SK-N-SH (cell line): ENCODE measurements at regions not wholly inside any gene's neighbourhood (a gene's known extent, or its start where the extent isn't known, plus 50 kb on each side); places are given as distances from the start of the nearest gene placed in this dataset.

Experiments
- CTCF ChIA-PET: fragments of 300-600, 350-600 bp; formaldehyde crosslinking; extraction: SDS; loops from one replicate; lab custom pipeline; 2021; lab: Yijun Ruan, JAX
- POLR2A ChIA-PET: fragments of 350-600 bp; sonication (Branson Sonifier 250); formaldehyde crosslinking; extraction: SDS; loops from one replicate; lab custom pipeline; 2020; ENCODE audit warnings: antibody characterized with exemption, inconsistent platforms; lab: Yijun Ruan, JAX
- DNase-seq: peaks from one replicate; pipeline ENCODE4 v3.0.0; 2012
- H2AFZ ChIP-seq: fragments of 200-600 bp; sonication (generic); 2 replicates; pipeline ENCODE4 v1.8.1; 2016; ENCODE audit warnings: antibody characterized with exemption, mild to moderate bottlenecking, low read depth
- H3F3A ChIP-seq: fragments of 200-600 bp; sonication (generic); replicated peaks from 2 replicates; pipeline ENCODE3; 2016; ENCODE audit warnings: antibody characterized with exemption, mild to moderate bottlenecking; ENCODE audit not compliant: insufficient read depth
- H3K27ac ChIP-seq, 2 experiments: fragments of 200-500 bp in 1 of 2; fragments of 200-600 bp in 1 of 2; sonication (Bioruptor generic) in 1 of 2; sonication (generic), shearing (Covaris generic) in 1 of 2; 2 replicates each; pipeline versions ENCODE4 v1.5.1 to v1.6.1; 2014 to 2016; ENCODE audit warnings: low read depth in 2 of 2, inconsistent platforms in 1 of 2, low read length in 1 of 2, mild to moderate bottlenecking in 1 of 2, mixed read lengths in 1 of 2
- H3K27me3 ChIP-seq: fragments of 200-600 bp; sonication (generic), shearing (Covaris generic); 2 replicates; pipeline ENCODE4 v1.6.1; 2016; ENCODE audit warnings: mixed run types; ENCODE audit not compliant: insufficient read depth
- H3K36me3 ChIP-seq, 2 experiments: fragments of 200-500 bp in 1 of 2; fragments of 200-600 bp in 1 of 2; sonication (Bioruptor generic) in 1 of 2; sonication (generic) in 1 of 2; replicated peaks in 1 of 2; 2 replicates each; pipeline versions ENCODE3 to v1.5.1; 2014 to 2016; ENCODE audit warnings: low read length in 1 of 2, mild to moderate bottlenecking in 1 of 2; ENCODE audit not compliant: insufficient read depth in 2 of 2, control insufficient read depth in 1 of 2
- H3K4me1 ChIP-seq, 2 experiments: fragments of 200-500 bp in 1 of 2; fragments of 200-600 bp in 1 of 2; sonication (Bioruptor generic) in 1 of 2; sonication (generic), shearing (Covaris generic) in 1 of 2; 2 replicates each; pipeline versions ENCODE4 v1.5.1 to v1.6.1; 2014 to 2016; ENCODE audit warnings: low read depth in 1 of 2, low read length in 1 of 2, mixed run types in 1 of 2; ENCODE audit not compliant: insufficient read depth in 2 of 2, control insufficient read depth in 1 of 2
- H3K4me2 ChIP-seq: fragments of 200-600 bp; sonication (generic), shearing (Covaris generic); 2 replicates; pipeline ENCODE4 v1.6.1; 2017; ENCODE audit warnings: mixed run types
- H3K4me3 ChIP-seq, 2 experiments: fragments of 200-500 bp in 1 of 2; fragments of 200-600 bp in 1 of 2; sonication (Bioruptor generic) in 1 of 2; sonication (generic), shearing (Covaris generic) in 1 of 2; 2 replicates each; pipeline versions ENCODE4 v1.5.1 to v1.8.1; 2014 to 2016; ENCODE audit warnings: low read depth in 2 of 2, inconsistent platforms in 1 of 2, low read length in 1 of 2, mild to moderate bottlenecking in 1 of 2, mixed read lengths in 1 of 2, moderate library complexity in 1 of 2
- H3K79me2 ChIP-seq: fragments of 200-600 bp; sonication (generic); 2 replicates; pipeline ENCODE4 v1.8.1; 2017; ENCODE audit warnings: mild to moderate bottlenecking; ENCODE audit not compliant: insufficient read depth
- H3K9ac ChIP-seq: fragments of 200-600 bp; sonication (generic); 2 replicates; pipeline ENCODE4 v1.6.1; 2017; ENCODE audit warnings: mixed run types
- H3K9me2 ChIP-seq: fragments of 200-600 bp; sonication (generic); 2 replicates; pipeline ENCODE4 v1.6.1; 2017; ENCODE audit warnings: mixed run types
- H3K9me3 ChIP-seq: fragments of 200-600 bp; sonication (generic); 2 replicates; pipeline ENCODE4 v1.6.1; 2017; ENCODE audit warnings: mixed run types, mild to moderate bottlenecking, moderate library complexity
- H4K20me1 ChIP-seq: fragments of 200-600 bp; sonication (generic); 2 replicates; pipeline ENCODE4 v1.6.1; 2017; ENCODE audit warnings: mild to moderate bottlenecking, mixed run types; ENCODE audit not compliant: insufficient read depth
- CHD2 ChIP-seq: fragments of 150-350 bp; IDR thresholded peaks from 2 replicates; pipeline ENCODE4 v1.6.1; 2018; ENCODE audit warnings: low read length; ENCODE audit not compliant: partially characterized antibody
- EZH2phosphoT487 ChIP-seq: fragments of 200-600 bp; sonication (generic); IDR thresholded peaks from 2 replicates; pipeline ENCODE4 v1.6.1; 2017; ENCODE audit warnings: low read depth, mixed run types, mild to moderate bottlenecking, antibody characterized with exemption, moderate library complexity, borderline replicate concordance
- FOXJ3 ChIP-seq: sonication (generic); formaldehyde crosslinking; IDR thresholded peaks from 2 replicates; pipeline ENCODE4 v1.5.1; 2020; ENCODE audit warnings: mild to moderate bottlenecking, missing genetic modification reagents
- FOXM1 ChIP-seq: IDR thresholded peaks from 2 replicates; pipeline ENCODE4 v1.4.0; 2012; ENCODE audit warnings: low read depth, mild to moderate bottlenecking
- GABPA ChIP-seq: IDR thresholded peaks from 2 replicates; pipeline ENCODE4 v1.4.0; 2012; ENCODE audit warnings: low read depth, mild to moderate bottlenecking
- JUND ChIP-seq: IDR thresholded peaks from 2 replicates; pipeline ENCODE4 v1.4.0; 2012
- NFIC ChIP-seq: IDR thresholded peaks from 2 replicates; pipeline ENCODE4 v1.4.0; 2012; ENCODE audit warnings: borderline replicate concordance
- RCOR1 ChIP-seq: fragments of 150-350 bp; IDR thresholded peaks from 2 replicates; pipeline ENCODE4 v1.6.1; 2017; ENCODE audit warnings: antibody characterized with exemption, low read length
- RXRA ChIP-seq: IDR thresholded peaks from 2 replicates; pipeline ENCODE4 v1.4.0; 2012; ENCODE audit warnings: low read depth, mild to moderate bottlenecking, borderline replicate concordance
- SMC3 ChIP-seq: IDR thresholded peaks from 2 replicates; pipeline ENCODE4 v1.6.1; 2012; ENCODE audit warnings: low read depth, low read length, improper control_type of control experiment
- TAF1 ChIP-seq: IDR thresholded peaks from 2 replicates; pipeline ENCODE4 v1.6.1; 2012; ENCODE audit warnings: low read depth, mild to moderate bottlenecking, low read length, moderate library complexity, borderline replicate concordance
- TCF12 ChIP-seq: IDR thresholded peaks from 2 replicates; pipeline ENCODE4 v1.4.0; 2012
- TEAD4 ChIP-seq: IDR thresholded peaks from 2 replicates; pipeline ENCODE4 v1.4.0; 2012; ENCODE audit warnings: mild to moderate bottlenecking, borderline replicate concordance; ENCODE audit not compliant: insufficient read depth
- YY1 ChIP-seq: IDR thresholded peaks from 2 replicates; pipeline ENCODE4 v1.4.0; 2012; ENCODE audit warnings: low read depth, mild to moderate bottlenecking
- WGBS: methylation state at CpG from one replicate; pipeline ENCODE4 v1.1.6; 2017; ENCODE audit warnings: low lambda C conversion rate; 5-methylcytosine and 5-hydroxymethylcytosine counted together
- TF ChIP-seq, protein P1 (sequence below): IDR thresholded peaks from 2 replicates; pipeline ENCODE4 v1.4.0; 2012; ENCODE audit warnings: low read depth, borderline replicate concordance
- TF ChIP-seq, protein P2 (sequence below): IDR thresholded peaks from 2 replicates; pipeline ENCODE4 v1.4.0; 2012; ENCODE audit warnings: low read depth, borderline replicate concordance
- TF ChIP-seq, protein P3 (sequence below): IDR thresholded peaks from 2 replicates; pipeline ENCODE4 v1.4.0; 2012; ENCODE audit warnings: low read depth
- TF ChIP-seq, protein P4 (sequence below): fragments of 150-350 bp; IDR thresholded peaks from 2 replicates; pipeline ENCODE4 v1.6.1; 2016; ENCODE audit warnings: mild to moderate bottlenecking, low read depth, low read length
- TF ChIP-seq, protein P5 (sequence below): IDR thresholded peaks from 2 replicates; pipeline ENCODE4 v1.6.1; 2012; ENCODE audit warnings: mild to moderate bottlenecking, low read depth, low read length, moderate library complexity
- TF ChIP-seq, protein P6 (sequence below): fragments of 200-600 bp; sonication (generic); IDR thresholded peaks from 2 replicates; pipeline ENCODE4 v1.6.1; 2017; ENCODE audit warnings: antibody characterized with exemption, mild to moderate bottlenecking, moderate library complexity

DNA sequence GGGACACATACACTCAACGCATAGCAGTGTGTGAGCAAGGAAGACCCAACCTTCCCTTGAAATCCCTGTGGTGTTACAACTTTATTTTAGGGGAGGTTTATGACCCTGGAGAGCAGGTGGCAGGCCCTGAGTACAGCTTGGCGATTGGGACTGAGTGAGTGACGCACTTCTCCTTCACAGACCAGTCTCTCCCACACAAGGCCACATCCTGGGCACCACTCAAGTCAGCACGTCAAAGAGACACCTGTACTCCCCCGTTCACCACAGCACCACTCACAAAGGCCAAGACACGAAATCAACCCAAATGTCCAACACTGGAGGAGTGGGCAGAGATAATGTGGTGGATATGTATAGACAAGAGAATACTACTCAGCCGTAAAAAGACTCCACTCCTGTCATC lies 57.0 kb upstream of the FRMD1 start:
- no peaks in the 10 kb centered on the region for H3K9me3 ChIP-seq
- ChIA-PET CTCF (interaction anchor here (1.0 kb wide), 2 partner anchors 76 to 220 kb away, joined by 3 read pairs; no protein-coding TSS in a partner anchor), POLR2A (no interaction called here)
- H3K9me2 ChIP-seq = no peaks in the 10 kb centered on the region
- H2AFZ ChIP-seq = no peak overlapping the region
- DNase-seq = no peak
- no peak overlapping the region for H3K9ac ChIP-seq
- H3K79me2 ChIP-seq = no peaks in the 10 kb centered on the region
- H3K4me3 ChIP-seq = no peak overlapping the region
- H3K27ac ChIP-seq = no peak overlapping the region
- 40% methylated on average over 6 of the region's 7 CpGs for WGBS
- H3K4me2 ChIP-seq = no peak overlapping the region
- no peaks in the 10 kb centered on the region for H3K27me3 ChIP-seq
- no peaks in the 10 kb centered on the region for H3F3A ChIP-seq
- no peaks in the 10 kb centered on the region; a peak in 1 of 4 replicates for H3K4me1 ChIP-seq
- H4K20me1 ChIP-seq = no peaks in the 10 kb centered on the region
- no peaks in the 10 kb centered on the region for H3K36me3 ChIP-seq
- TF ChIP-seq CHD2 (no peak), NFIC (no peak), GABPA (no peak), EZH2phosphoT487 (no peak), TAF1 (no peak), RXRA (no peak), YY1 (no peak), FOXJ3 (CRISPR knock-in tag) (no peak), TEAD4 (no peak), FOXM1 (no peak), SMC3 (no peak), JUND (no peak), RCOR1 (no peak), TCF12 (no peak)
- TF ChIP-seq, protein P1, sequence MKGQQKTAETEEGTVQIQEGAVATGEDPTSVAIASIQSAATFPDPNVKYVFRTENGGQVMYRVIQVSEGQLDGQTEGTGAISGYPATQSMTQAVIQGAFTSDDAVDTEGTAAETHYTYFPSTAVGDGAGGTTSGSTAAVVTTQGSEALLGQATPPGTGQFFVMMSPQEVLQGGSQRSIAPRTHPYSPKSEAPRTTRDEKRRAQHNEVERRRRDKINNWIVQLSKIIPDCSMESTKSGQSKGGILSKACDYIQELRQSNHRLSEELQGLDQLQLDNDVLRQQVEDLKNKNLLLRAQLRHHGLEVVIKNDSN = no peak
- TF ChIP-seq, protein P2, sequence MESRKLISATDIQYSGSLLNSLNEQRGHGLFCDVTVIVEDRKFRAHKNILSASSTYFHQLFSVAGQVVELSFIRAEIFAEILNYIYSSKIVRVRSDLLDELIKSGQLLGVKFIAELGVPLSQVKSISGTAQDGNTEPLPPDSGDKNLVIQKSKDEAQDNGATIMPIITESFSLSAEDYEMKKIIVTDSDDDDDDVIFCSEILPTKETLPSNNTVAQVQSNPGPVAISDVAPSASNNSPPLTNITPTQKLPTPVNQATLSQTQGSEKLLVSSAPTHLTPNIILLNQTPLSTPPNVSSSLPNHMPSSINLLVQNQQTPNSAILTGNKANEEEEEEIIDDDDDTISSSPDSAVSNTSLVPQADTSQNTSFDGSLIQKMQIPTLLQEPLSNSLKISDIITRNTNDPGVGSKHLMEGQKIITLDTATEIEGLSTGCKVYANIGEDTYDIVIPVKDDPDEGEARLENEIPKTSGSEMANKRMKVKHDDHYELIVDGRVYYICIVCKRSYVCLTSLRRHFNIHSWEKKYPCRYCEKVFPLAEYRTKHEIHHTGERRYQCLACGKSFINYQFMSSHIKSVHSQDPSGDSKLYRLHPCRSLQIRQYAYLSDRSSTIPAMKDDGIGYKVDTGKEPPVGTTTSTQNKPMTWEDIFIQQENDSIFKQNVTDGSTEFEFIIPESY = no peak
- TF ChIP-seq, protein P3, sequence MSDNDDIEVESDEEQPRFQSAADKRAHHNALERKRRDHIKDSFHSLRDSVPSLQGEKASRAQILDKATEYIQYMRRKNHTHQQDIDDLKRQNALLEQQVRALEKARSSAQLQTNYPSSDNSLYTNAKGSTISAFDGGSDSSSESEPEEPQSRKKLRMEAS = no peak
- TF ChIP-seq, protein P4, sequence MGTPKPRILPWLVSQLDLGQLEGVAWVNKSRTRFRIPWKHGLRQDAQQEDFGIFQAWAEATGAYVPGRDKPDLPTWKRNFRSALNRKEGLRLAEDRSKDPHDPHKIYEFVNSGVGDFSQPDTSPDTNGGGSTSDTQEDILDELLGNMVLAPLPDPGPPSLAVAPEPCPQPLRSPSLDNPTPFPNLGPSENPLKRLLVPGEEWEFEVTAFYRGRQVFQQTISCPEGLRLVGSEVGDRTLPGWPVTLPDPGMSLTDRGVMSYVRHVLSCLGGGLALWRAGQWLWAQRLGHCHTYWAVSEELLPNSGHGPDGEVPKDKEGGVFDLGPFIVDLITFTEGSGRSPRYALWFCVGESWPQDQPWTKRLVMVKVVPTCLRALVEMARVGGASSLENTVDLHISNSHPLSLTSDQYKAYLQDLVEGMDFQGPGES = no peak
- TF ChIP-seq, protein P5, sequence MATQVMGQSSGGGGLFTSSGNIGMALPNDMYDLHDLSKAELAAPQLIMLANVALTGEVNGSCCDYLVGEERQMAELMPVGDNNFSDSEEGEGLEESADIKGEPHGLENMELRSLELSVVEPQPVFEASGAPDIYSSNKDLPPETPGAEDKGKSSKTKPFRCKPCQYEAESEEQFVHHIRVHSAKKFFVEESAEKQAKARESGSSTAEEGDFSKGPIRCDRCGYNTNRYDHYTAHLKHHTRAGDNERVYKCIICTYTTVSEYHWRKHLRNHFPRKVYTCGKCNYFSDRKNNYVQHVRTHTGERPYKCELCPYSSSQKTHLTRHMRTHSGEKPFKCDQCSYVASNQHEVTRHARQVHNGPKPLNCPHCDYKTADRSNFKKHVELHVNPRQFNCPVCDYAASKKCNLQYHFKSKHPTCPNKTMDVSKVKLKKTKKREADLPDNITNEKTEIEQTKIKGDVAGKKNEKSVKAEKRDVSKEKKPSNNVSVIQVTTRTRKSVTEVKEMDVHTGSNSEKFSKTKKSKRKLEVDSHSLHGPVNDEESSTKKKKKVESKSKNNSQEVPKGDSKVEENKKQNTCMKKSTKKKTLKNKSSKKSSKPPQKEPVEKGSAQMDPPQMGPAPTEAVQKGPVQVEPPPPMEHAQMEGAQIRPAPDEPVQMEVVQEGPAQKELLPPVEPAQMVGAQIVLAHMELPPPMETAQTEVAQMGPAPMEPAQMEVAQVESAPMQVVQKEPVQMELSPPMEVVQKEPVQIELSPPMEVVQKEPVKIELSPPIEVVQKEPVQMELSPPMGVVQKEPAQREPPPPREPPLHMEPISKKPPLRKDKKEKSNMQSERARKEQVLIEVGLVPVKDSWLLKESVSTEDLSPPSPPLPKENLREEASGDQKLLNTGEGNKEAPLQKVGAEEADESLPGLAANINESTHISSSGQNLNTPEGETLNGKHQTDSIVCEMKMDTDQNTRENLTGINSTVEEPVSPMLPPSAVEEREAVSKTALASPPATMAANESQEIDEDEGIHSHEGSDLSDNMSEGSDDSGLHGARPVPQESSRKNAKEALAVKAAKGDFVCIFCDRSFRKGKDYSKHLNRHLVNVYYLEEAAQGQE = no peak
- TF ChIP-seq, protein P6, sequence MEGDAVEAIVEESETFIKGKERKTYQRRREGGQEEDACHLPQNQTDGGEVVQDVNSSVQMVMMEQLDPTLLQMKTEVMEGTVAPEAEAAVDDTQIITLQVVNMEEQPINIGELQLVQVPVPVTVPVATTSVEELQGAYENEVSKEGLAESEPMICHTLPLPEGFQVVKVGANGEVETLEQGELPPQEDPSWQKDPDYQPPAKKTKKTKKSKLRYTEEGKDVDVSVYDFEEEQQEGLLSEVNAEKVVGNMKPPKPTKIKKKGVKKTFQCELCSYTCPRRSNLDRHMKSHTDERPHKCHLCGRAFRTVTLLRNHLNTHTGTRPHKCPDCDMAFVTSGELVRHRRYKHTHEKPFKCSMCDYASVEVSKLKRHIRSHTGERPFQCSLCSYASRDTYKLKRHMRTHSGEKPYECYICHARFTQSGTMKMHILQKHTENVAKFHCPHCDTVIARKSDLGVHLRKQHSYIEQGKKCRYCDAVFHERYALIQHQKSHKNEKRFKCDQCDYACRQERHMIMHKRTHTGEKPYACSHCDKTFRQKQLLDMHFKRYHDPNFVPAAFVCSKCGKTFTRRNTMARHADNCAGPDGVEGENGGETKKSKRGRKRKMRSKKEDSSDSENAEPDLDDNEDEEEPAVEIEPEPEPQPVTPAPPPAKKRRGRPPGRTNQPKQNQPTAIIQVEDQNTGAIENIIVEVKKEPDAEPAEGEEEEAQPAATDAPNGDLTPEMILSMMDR = no peak
